PC-9 (cell line): ENCODE measurements at regions not wholly inside any gene's neighbourhood (a gene's known extent, or its start where the extent isn't known, plus 50 kb on each side); places are given as distances from the start of the nearest gene placed in this dataset.

Experiments
- BruUV-seq: library from RNA; stranded (reverse); fragments of 400-500 nt; replicated peaks from 2 replicates; lab custom pipeline; 2021; lab: Mats Ljungman, UMichigan
- CTCF ChIA-PET: fragments of 300-600 bp; sonication (Branson Sonifier 250); formaldehyde crosslinking; loops from one replicate; lab custom pipeline; 2022; ENCODE audit warnings: antibody characterized with exemption; lab: Charles Lee
- POLR2A ChIA-PET: fragments of 300-600 bp; sonication (Branson Sonifier 250); formaldehyde crosslinking; loops from one replicate; lab custom pipeline; 2022; ENCODE audit warnings: antibody characterized with exemption; ENCODE audit not compliant: unreplicated experiment; lab: Charles Lee
- DNase-seq, 2 experiments: peaks; one replicate each; pipeline versions ENCODE4 v3.0.0 to v3.0.0-alpha.2; 2015 to 2022; ENCODE audit warnings: mixed read lengths in 1 of 2
- H2AFZ ChIP-seq: fragments of 200-600 bp; sonication (generic); 2 replicates; pipeline ENCODE4 v1.8.1; 2017; ENCODE audit warnings: antibody characterized with exemption
- H3F3A ChIP-seq: fragments of 200-600 bp; sonication (generic); 2 replicates; pipeline ENCODE4 v1.8.1; 2017; ENCODE audit warnings: antibody characterized with exemption, mild to moderate bottlenecking, low read depth; ENCODE audit not compliant: insufficient read depth
- H3K27ac ChIP-seq: fragments of 200-600 bp; sonication (generic); 2 replicates; pipeline ENCODE4 v1.6.1; 2016; ENCODE audit warnings: mixed run types
- H3K27me3 ChIP-seq: fragments of 200-600 bp; sonication (generic); 2 replicates; pipeline ENCODE4 v1.6.1; 2016; ENCODE audit warnings: low read depth, mixed run types; ENCODE audit not compliant: insufficient read depth
- H3K36me3 ChIP-seq: fragments of 200-600 bp; sonication (generic); 2 replicates; pipeline ENCODE4 v1.6.1; 2016; ENCODE audit warnings: low read depth, mixed run types
- H3K4me1 ChIP-seq: fragments of 200-600 bp; sonication (generic); replicated peaks from 2 replicates; pipeline ENCODE4 v1.6.1; 2016; ENCODE audit warnings: mixed run types; ENCODE audit not compliant: insufficient read depth
- H3K4me2 ChIP-seq: fragments of 200-600 bp; sonication (generic); 2 replicates; pipeline ENCODE4 v1.6.1; 2017; ENCODE audit warnings: mixed run types
- H3K4me3 ChIP-seq: fragments of 200-600 bp; sonication (generic); 2 replicates; pipeline ENCODE4 v1.6.1; 2016; ENCODE audit warnings: mixed run types
- H3K79me2 ChIP-seq: fragments of 200-600 bp; sonication (generic); 2 replicates; pipeline ENCODE4 v1.6.1; 2017; ENCODE audit warnings: low read depth, mixed run types
- H3K9me2 ChIP-seq: fragments of 200-600 bp; sonication (generic); 2 replicates; pipeline ENCODE4 v1.8.1; 2017; ENCODE audit warnings: mild to moderate bottlenecking; ENCODE audit not compliant: insufficient read depth
- H3K9me3 ChIP-seq: fragments of 200-600 bp; sonication (generic); 2 replicates; pipeline ENCODE4 v1.8.1; 2016; ENCODE audit warnings: low read depth; ENCODE audit not compliant: insufficient read depth
- H4K20me1 ChIP-seq: fragments of 200-600 bp; sonication (generic); 2 replicates; pipeline ENCODE4 v1.8.1; 2017; ENCODE audit not compliant: insufficient read depth
- CTCF ChIP-seq: fragments of 200-600 bp; sonication (generic); conservative IDR thresholded peaks from 2 replicates; pipeline ENCODE4 v1.6.1; 2017; ENCODE audit warnings: mixed run types, antibody characterized with exemption, mild to moderate bottlenecking, moderate library complexity
- EZH2 ChIP-seq: fragments of 200-600 bp; sonication (generic); IDR thresholded peaks from 2 replicates; pipeline ENCODE4 v1.8.0; 2017; ENCODE audit warnings: antibody characterized with exemption, low read depth
- intact Hi-C: fragments of 100-400 bp; cut with micrococcal nuclease; formaldehyde crosslinking; loops from one replicate; pipeline ENCODE4 v1.10.0; 2022; ENCODE audit not compliant: unreplicated experiment

GRCh38 chr10:129416155-129416554 is 50.9 kb upstream of the MGMT start:
- Histone ChIP-seq H3K4me2 (no peak overlapping the region), H3K79me2 (no peaks in the 10 kb centered on the region), H3K9me3 (no peaks in the 10 kb centered on the region), H2AFZ (no peak overlapping the region), H3F3A (no peaks in the 10 kb centered on the region), H3K9me2 (no peaks in the 10 kb centered on the region), H3K36me3 (no peaks in the 10 kb centered on the region), H3K27me3 (peaks cover 85% of the 10 kb centered on the region), H3K4me1 (no peaks in the 10 kb centered on the region), H3K4me3 (no peak overlapping the region), H4K20me1 (no peaks in the 10 kb centered on the region), H3K27ac (no peak overlapping the region)
- TF ChIP-seq EZH2 (no peak), CTCF (no peak)
- ChIA-PET CTCF (no interaction called here), POLR2A (no interaction called here)
- DNase-seq: no peak
- intact Hi-C loops: no loop called here
- BruUV-seq: no TSS peak

- H3K36me3 ChIP-seq: no peaks in the 10 kb centered on the region
- no peak overlapping the region for H3K4me2 ChIP-seq
- no peak overlapping the region for H2AFZ ChIP-seq
- H3K4me3 ChIP-seq: no peak overlapping the region
- H3K4me1 ChIP-seq: no peaks in the 10 kb centered on the region
- no peaks in the 10 kb centered on the region for H3K9me3 ChIP-seq
- ChIA-PET CTCF (no interaction called here), POLR2A (no interaction called here)
- BruUV-seq: no TSS peak
- no peaks in the 10 kb centered on the region for H4K20me1 ChIP-seq
- no peaks in the 10 kb centered on the region for H3K79me2 ChIP-seq
- no peak for DNase-seq
- no peaks in the 10 kb centered on the region for H3F3A ChIP-seq
- no peak overlapping the region for H3K27ac ChIP-seq
- H3K9me2 ChIP-seq: no peaks in the 10 kb centered on the region
- H3K27me3 ChIP-seq: peaks cover 85% of the 10 kb centered on the region
- intact Hi-C loops: no loop called here
- TF ChIP-seq EZH2 (no peak), CTCF (no peak)
Observed at GRCh38 chr10:129416956-129417765, 49.9 kb upstream of the MGMT start.
